OCI-LY3 (cell line): ENCODE measurements at regions not wholly inside any gene's neighbourhood (a gene's known extent, or its start where the extent isn't known, plus 50 kb on each side); places are given as distances from the start of the nearest gene placed in this dataset.

Experiments used
- H2AFZ ChIP-seq: fragments of 200-600, 300-600 bp; shearing (Covaris generic); 2 replicates; pipeline ENCODE4 v1.6.0; 2014; ENCODE audit warnings: antibody characterized with exemption, low read depth, low read length
- H3K27ac ChIP-seq: fragments of 200-600, 300-600 bp; sonication (generic); 2 replicates; pipeline ENCODE4 v1.5.1; 2014; ENCODE audit warnings: mild to moderate bottlenecking, low read length, moderate library complexity, mixed read lengths
- H3K27me3 ChIP-seq: fragments of 200-600, 300-600 bp; sonication (generic); 2 replicates; pipeline ENCODE4 v1.6.1; 2014; ENCODE audit warnings: low read depth, low read length, mixed read lengths
- H3K36me3 ChIP-seq: fragments of 200-600, 300-600 bp; sonication (generic); replicated peaks from 2 replicates; pipeline ENCODE3; 2014; ENCODE audit warnings: low read depth, low read length, mixed read lengths
- H3K4me1 ChIP-seq: fragments of 300-600, 200-600 bp; sonication (generic); 2 replicates; pipeline ENCODE4 v1.6.1; 2014; ENCODE audit warnings: low read length, mixed read lengths
- H3K4me2 ChIP-seq: fragments of 200-600, 300-600 bp; sonication (generic); 2 replicates; pipeline ENCODE4 v1.6.1; 2014; ENCODE audit warnings: low read length, mixed read lengths
- H3K4me3 ChIP-seq: fragments of 300-600, 200-600 bp; sonication (generic); 2 replicates; pipeline ENCODE4 v1.5.1; 2014; ENCODE audit warnings: antibody characterized with exemption, mild to moderate bottlenecking, low read length, moderate library complexity
- H3K79me2 ChIP-seq: fragments of 300-600, 200-600 bp; shearing (Covaris generic); 2 replicates; pipeline ENCODE4 v1.6.1; 2014; ENCODE audit warnings: mild to moderate bottlenecking, low read length, mixed read lengths
- H3K9ac ChIP-seq: fragments of 300-600, 200-600 bp; shearing (Covaris generic); 2 replicates; pipeline ENCODE4 v1.6.0; 2014; ENCODE audit warnings: mild to moderate bottlenecking, low read length, moderate library complexity
- H3K9me3 ChIP-seq: fragments of 200-600, 300-600 bp; shearing (Covaris generic); 2 replicates; pipeline ENCODE4 v1.6.1; 2014; ENCODE audit warnings: low read length, mixed read lengths; ENCODE audit not compliant: insufficient read depth
- H4K20me1 ChIP-seq: fragments of 200-600, 300-600 bp; sonication (generic); 2 replicates; pipeline ENCODE4 v1.6.1; 2016; ENCODE audit warnings: low read length, mixed read lengths; ENCODE audit not compliant: insufficient read depth
- EZH2phosphoT487 ChIP-seq: fragments of 200-600 bp; shearing (Covaris generic); IDR thresholded peaks from 2 replicates; pipeline ENCODE4 v1.6.1; 2018; ENCODE audit warnings: antibody characterized with exemption, mixed run types, low read depth
- TF ChIP-seq, protein P1 (sequence below): fragments of 200-600, 300-600 bp; sonication (generic); IDR thresholded peaks from 2 replicates; pipeline ENCODE4 v1.5.1; 2014; ENCODE audit warnings: antibody characterized with exemption, low read length, low read depth

DNA sequence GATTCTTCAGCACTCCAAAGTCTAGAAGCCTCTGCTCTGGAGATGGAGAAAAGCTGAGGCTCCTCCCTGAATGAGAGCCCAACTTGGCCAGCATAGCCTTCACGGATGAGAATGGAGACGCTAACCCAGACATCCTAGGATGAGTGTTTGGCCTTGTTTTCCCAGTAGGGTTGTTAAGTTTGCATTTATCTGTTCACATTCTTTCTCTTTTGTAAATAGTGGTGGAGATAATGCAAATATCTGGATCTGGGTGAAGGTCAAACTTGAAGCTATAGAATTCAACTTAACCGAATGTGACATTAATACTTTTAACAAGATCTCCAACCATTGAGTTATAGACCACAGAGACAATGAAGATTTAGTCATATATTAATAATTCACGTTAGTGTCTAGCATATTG, 53.4 kb upstream of the BZW1 start:
- no peaks in the 10 kb centered on the region for H3K36me3 ChIP-seq
- no peaks in the 10 kb centered on the region for H3K4me1 ChIP-seq
- no peaks in the 10 kb centered on the region for H3K9me3 ChIP-seq
- TF ChIP-seq, protein P1, sequence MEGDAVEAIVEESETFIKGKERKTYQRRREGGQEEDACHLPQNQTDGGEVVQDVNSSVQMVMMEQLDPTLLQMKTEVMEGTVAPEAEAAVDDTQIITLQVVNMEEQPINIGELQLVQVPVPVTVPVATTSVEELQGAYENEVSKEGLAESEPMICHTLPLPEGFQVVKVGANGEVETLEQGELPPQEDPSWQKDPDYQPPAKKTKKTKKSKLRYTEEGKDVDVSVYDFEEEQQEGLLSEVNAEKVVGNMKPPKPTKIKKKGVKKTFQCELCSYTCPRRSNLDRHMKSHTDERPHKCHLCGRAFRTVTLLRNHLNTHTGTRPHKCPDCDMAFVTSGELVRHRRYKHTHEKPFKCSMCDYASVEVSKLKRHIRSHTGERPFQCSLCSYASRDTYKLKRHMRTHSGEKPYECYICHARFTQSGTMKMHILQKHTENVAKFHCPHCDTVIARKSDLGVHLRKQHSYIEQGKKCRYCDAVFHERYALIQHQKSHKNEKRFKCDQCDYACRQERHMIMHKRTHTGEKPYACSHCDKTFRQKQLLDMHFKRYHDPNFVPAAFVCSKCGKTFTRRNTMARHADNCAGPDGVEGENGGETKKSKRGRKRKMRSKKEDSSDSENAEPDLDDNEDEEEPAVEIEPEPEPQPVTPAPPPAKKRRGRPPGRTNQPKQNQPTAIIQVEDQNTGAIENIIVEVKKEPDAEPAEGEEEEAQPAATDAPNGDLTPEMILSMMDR = no peak
- TF ChIP-seq EZH2phosphoT487 = no peak
- H3K4me3 ChIP-seq = no peak overlapping the region
- H3K4me2 ChIP-seq = no peak overlapping the region
- no peak overlapping the region for H3K9ac ChIP-seq
- no peak overlapping the region for H3K27ac ChIP-seq
- no peaks in the 10 kb centered on the region for H4K20me1 ChIP-seq
- H3K27me3 ChIP-seq = peaks cover 25% of the 10 kb centered on the region
- no peaks in the 10 kb centered on the region for H3K79me2 ChIP-seq
- no peak overlapping the region for H2AFZ ChIP-seq

DNA sequence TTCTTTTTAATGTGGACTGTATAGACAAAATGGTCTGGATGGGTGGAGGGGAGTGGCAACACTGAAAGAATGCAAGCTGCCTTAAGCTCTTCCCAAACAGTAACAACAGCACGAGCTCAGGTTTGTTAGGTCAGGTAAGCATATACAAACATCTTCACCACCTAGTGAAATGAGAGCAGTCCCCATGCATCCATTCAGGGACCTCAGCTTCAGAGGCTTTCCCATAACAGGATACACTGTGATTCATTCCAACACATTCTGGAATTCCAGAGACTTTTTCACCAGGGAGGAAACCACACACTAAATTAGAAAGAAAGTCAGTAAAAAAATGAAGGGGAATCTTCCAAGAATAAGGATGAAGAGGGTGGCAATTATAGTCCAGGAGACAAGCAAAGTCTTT, 50.4 kb upstream of the BZW1 start:
- no peaks in the 10 kb centered on the region for H3K79me2 ChIP-seq
- H2AFZ ChIP-seq = no peak overlapping the region
- H4K20me1 ChIP-seq = no peaks in the 10 kb centered on the region
- no peaks in the 10 kb centered on the region for H3K36me3 ChIP-seq
- no peak overlapping the region for H3K4me2 ChIP-seq
- no peak overlapping the region for H3K27ac ChIP-seq
- H3K9ac ChIP-seq = no peak overlapping the region
- no peak for TF ChIP-seq EZH2phosphoT487
- TF ChIP-seq, protein P1 = no peak
- H3K27me3 ChIP-seq = peaks cover 14% of the 10 kb centered on the region; the same call in 1 of the 2 replicates
- H3K9me3 ChIP-seq = no peaks in the 10 kb centered on the region
- no peak overlapping the region for H3K4me3 ChIP-seq
- peaks cover 8% of the 10 kb centered on the region for H3K4me1 ChIP-seq
